ENCODE measurements at regions not wholly inside any gene's neighbourhood (a gene's known extent, or its start where the extent isn't known, plus 50 kb on each side); places are given as distances from the start of the nearest gene placed in this dataset.
"Not testable (repeated sequence)": the region's sequence is repeated elsewhere in the genome, so short reads cannot be mapped to it uniquely, and the experiment has no call there.

- H3K4me3 Mint-ChIP-seq (ENCODE audit: unreplicated experiment): no peak overlapping the region
- H3K36me3 Mint-ChIP-seq (ENCODE audit: unreplicated experiment): no peaks in the 10 kb centered on the region
- DNase-seq: no peak
- H3K4me1 Mint-ChIP-seq (ENCODE audit: low read depth, unreplicated experiment): no peaks in the 10 kb centered on the region
- TF ChIP-seq CTCF (IDR thresholded peaks at IDR 0.05; ENCODE audit: partially characterized antibody, unreplicated experiment): no peak
- H3K27ac Mint-ChIP-seq (ENCODE audit: unreplicated experiment): no peak overlapping the region
- H3K9me3 Mint-ChIP-seq (ENCODE audit: unreplicated experiment): no peaks in the 10 kb centered on the region
- no peaks in the 10 kb centered on the region for H3K27me3 Mint-ChIP-seq (ENCODE audit: unreplicated experiment)
Measured at GRCh38 chr3:148551767-148552260, 145.9 kb upstream of the AGTR1 start.

- no peak overlapping the region for H3K4me3 Mint-ChIP-seq (ENCODE audit: unreplicated experiment)
- no peak for DNase-seq
- no peaks in the 10 kb centered on the region for H3K27me3 Mint-ChIP-seq (ENCODE audit: unreplicated experiment)
- no peaks in the 10 kb centered on the region for H3K36me3 Mint-ChIP-seq (ENCODE audit: unreplicated experiment)
- no peaks in the 10 kb centered on the region for H3K9me3 Mint-ChIP-seq (ENCODE audit: unreplicated experiment)
- H3K27ac Mint-ChIP-seq (ENCODE audit: unreplicated experiment): no peak overlapping the region
- H3K4me1 Mint-ChIP-seq (ENCODE audit: low read depth, unreplicated experiment): no peaks in the 10 kb centered on the region
- no peak for TF ChIP-seq CTCF (IDR thresholded peaks at IDR 0.05; ENCODE audit: partially characterized antibody, unreplicated experiment)
Measured at GRCh38 chr3:148554367-148554766, 143.3 kb upstream of the AGTR1 start.

GRCh38 chr3:148556664-148557063, 141.0 kb upstream of the AGTR1 start:
- H3K4me1 Mint-ChIP-seq (ENCODE audit: low read depth, unreplicated experiment): no peaks in the 10 kb centered on the region
- H3K27me3 Mint-ChIP-seq (ENCODE audit: unreplicated experiment): peaks cover 2% of the 10 kb centered on the region
- TF ChIP-seq CTCF (IDR thresholded peaks at IDR 0.05; ENCODE audit: partially characterized antibody, unreplicated experiment): no peak
- no peak overlapping the region for H3K27ac Mint-ChIP-seq (ENCODE audit: unreplicated experiment)
- DNase-seq: no peak
- H3K4me3 Mint-ChIP-seq (ENCODE audit: unreplicated experiment): no peak overlapping the region
- H3K36me3 Mint-ChIP-seq (ENCODE audit: unreplicated experiment): peaks cover under 1% of the 10 kb centered on the region
- H3K9me3 Mint-ChIP-seq (ENCODE audit: unreplicated experiment): peaks cover under 1% of the 10 kb centered on the region

DNA sequence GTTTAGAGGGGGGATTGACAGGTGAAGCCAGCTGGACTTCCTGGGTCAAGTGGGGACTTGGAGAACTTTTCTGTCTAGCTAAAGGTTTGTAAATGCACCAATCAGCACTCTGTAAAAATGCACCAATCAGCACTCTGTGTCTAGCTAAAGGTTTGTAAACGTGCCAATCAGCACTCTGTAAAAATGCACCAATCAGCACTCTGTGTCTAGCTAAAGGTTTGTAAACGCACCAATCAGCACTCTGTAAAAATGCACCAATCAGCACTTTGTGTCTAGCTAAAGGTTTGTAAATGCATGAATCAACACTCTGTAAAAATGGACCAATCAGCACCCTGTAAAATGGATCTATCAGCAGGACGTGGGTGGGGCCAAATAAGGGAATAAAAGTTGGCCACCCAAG, 120.1 kb upstream of the AGTR1 start:
- H3K4me1 Mint-ChIP-seq (ENCODE audit: low read depth, unreplicated experiment); H3K27me3 Mint-ChIP-seq (ENCODE audit: unreplicated experiment); H3K4me3 Mint-ChIP-seq (ENCODE audit: unreplicated experiment); DNase-seq; H3K9me3 Mint-ChIP-seq (ENCODE audit: unreplicated experiment); H3K27ac Mint-ChIP-seq (ENCODE audit: unreplicated experiment); H3K36me3 Mint-ChIP-seq (ENCODE audit: unreplicated experiment): not testable (repeated sequence)

DNA sequence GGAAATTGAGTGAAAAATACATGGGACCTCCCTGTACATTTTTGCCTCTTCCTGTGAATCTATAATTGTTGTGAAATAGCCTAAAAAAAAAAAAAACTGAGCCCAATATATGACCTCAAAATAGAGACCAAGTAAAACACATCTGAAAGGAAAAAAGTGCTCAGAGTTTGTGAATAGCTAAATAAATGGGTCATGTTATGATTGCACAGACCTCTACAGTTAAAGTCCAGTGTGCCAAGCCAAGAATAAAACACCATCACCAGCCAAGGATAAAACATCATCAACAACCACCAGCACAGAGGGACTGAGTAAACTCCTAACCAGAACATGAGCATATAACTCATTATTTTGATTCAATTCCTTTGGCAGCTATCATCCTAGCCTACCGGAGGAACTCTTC, 115.6 kb upstream of the AGTR1 start:
- Mint-ChIP-seq H3K4me3 (ENCODE audit: unreplicated experiment) (no peak overlapping the region), H3K9me3 (ENCODE audit: unreplicated experiment) (no peaks in the 10 kb centered on the region), H3K4me1 (ENCODE audit: low read depth, unreplicated experiment) (no peaks in the 10 kb centered on the region), H3K36me3 (ENCODE audit: unreplicated experiment) (no peaks in the 10 kb centered on the region), H3K27ac (ENCODE audit: unreplicated experiment) (no peak overlapping the region), H3K27me3 (ENCODE audit: unreplicated experiment) (no peaks in the 10 kb centered on the region)
- TF ChIP-seq CTCF (IDR thresholded peaks at IDR 0.05; ENCODE audit: partially characterized antibody, unreplicated experiment): no peak
- no peak for DNase-seq

- Mint-ChIP-seq H3K36me3 (ENCODE audit: unreplicated experiment) (no peaks in the 10 kb centered on the region), H3K4me3 (ENCODE audit: unreplicated experiment) (no peak overlapping the region), H3K4me1 (ENCODE audit: low read depth, unreplicated experiment) (no peaks in the 10 kb centered on the region), H3K27me3 (ENCODE audit: unreplicated experiment) (no peaks in the 10 kb centered on the region), H3K27ac (ENCODE audit: unreplicated experiment) (no peak overlapping the region), H3K9me3 (ENCODE audit: unreplicated experiment) (no peaks in the 10 kb centered on the region)
- no peak for TF ChIP-seq CTCF (IDR thresholded peaks at IDR 0.05; ENCODE audit: partially characterized antibody, unreplicated experiment)
- DNase-seq: no peak
Measured at GRCh38 chr3:148583793-148584192, 113.9 kb upstream of the AGTR1 start.
